Stromal cell of bone marrow (primary cell): ENCODE measurements at regions not wholly inside any gene's neighbourhood (a gene's known extent, or its start where the extent isn't known, plus 50 kb on each side); places are given as distances from the start of the nearest gene placed in this dataset.

Source experiments
- DNase-seq: peaks from one replicate; pipeline ENCODE4 v3.0.0-alpha.2; 2012; ENCODE audit warnings: low read depth

DNA sequence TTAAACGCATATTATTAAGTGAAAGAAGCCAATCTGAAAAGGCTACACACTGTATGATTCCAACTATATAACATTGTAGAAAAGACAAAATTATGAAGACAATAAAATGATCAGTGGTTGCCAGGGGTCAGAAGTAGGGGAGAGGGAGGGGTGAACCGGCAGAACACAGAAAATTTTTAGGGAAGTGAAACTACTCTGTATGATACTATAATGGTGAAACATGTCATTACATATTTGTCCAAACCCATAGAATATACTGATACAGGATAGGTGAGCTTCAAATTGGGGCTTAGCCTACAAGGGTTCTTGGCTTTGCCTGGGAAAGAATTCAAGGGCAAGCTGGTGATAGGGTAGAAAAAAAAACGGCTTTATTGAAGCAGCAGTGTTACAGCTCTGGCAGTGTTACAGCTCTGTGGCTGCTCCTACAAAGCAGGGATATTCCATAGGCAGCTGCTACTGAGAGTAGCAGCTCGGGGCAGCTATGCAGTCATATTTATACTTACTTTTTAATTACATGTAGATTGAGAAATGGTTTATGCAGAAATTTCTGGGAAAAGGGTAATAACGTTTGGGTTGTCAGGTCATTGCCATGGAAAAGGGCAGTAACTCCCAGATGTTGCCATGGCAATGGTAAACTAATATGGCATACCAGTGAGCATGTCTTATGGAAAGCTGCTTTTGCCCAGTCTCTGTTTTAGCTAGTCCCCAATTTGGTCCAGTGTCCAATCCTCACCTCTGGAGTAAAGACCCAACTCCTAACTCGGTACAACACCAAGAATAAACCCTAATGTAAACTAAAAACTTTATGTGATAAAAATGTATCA, 125.1 kb upstream of the SLC25A36 start:
- DNase-seq: no peak

DNA sequence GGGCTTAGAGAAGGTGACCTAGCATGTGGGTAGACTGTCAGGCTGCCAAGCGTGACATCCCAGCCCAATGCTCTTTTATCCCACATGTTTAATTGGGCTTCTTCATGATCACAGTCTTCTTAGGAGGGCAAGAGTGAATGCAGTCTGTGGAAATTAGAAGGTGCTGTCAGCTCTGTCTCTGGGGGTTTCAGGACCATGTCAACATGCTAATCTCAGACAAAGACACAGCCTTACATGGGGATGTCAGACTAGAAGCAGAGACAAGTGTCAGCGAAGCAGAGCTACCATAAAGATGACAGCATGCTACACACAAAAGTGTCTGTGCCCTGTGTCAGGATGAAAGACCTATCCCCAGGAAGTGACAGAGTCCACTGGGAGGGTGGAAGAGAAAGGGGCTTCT, 120.1 kb upstream of the SLC25A36 start:
- no peak for DNase-seq

DNA sequence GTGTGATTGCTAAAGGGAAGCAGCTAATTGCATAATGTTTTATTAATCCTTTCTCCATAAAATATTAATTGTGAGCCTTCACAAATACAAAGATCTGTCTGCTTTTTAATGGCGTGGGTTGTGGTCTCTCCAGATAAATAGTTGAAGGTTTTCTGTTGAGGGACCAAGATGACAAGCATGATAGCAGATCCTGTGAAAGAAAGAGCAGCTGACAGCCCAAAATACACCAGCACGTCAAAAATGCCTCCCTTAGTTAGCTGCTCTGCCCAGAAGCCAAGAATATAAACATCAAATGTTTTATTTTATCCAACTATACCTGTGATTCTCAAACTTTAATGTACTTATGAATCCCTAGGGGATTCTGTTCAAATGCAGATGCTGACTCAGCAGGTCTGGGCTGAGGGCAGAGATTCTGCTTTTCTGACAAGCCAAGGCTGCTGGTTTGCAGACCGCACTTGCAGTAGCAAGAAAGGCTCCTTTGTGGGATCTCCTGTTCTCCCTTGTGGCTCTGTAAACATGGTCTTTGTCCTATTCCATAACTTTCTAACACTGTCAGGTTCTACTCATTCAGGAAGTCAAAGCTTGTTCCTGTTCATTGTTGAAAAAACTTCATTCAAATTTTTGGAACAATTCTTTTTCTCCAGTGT, 119.1 kb upstream of the SLC25A36 start:
- no peak for DNase-seq

DNA sequence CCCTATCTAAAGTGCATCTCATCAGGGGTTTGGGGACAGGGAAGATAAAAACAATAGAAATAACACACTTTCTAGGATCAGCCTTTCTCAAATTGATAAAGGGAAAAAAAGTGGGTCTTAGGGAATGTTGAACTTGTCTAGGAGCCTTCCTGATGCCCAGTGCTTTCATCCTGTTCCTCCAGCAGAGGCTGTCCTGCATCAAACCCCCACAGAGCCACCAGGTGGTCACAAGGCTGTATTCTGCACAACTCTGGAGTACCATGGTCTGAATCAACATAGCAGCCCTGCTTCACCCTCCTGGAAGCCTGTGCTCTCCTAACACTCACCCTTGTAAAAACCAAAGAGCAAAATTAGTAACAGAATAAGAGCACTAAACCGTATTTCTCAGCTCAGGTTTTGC, 118.5 kb upstream of the SLC25A36 start:
- DNase-seq: no peak

DNA sequence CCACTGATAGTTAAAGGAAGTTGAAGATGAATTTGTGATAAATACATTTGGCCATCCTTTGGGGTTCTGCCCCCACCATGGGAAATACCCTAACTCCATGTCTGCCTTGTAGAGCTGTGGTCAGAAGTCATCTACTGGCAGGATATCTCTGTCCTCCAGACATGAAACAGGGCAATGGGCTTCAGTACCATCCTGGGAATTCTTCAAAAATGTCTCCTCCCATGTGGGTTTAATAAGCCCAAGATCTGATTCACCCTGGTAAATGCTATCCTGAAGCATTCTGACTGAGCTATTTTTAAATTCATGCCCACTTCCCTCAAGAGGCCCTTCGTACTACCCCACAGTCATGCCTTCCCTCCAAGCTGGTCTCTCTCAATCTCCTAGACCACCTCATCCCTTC, 113.7 kb upstream of the SLC25A36 start:
- DNase-seq: no peak

DNA sequence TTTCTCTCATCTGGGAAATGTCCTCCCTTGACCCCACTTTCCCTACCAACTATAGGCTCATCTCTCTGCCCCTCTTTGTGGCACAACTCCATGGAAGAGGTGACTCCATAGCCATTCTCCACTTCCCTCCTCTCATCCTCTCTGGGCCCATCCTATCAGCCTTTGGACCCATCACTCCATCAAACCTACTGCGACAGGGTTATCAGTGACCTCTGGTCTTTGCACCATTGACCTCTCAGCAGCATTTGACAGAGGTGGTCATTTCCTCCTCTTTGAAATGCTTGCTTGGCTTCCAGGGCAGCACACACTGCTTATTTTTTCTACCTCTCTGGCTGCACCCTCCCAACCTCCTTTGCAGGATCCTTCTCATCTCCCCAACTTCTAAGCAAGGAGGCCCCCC, 113.1 kb upstream of the SLC25A36 start:
- DNase-seq: no peak

DNA sequence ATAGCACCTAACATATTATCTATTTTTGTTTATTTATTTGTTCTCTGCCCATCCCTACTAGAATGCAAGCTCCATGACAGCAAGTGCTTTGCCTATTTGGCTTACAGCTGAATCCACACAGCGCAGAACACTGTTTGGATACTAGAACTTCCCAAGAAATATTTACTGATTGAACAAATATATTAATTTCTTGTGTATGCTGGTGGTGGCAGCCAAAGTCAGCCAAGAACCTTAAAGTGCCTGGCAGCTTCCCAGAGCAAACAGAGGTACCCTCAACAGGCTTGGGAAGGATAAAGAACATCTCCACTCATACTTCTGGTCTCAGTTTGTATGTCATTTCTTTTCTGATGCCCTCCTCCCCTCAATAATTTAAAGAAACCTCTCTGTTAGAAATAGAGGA, 111.8 kb upstream of the SLC25A36 start:
- DNase-seq: no peak

DNA sequence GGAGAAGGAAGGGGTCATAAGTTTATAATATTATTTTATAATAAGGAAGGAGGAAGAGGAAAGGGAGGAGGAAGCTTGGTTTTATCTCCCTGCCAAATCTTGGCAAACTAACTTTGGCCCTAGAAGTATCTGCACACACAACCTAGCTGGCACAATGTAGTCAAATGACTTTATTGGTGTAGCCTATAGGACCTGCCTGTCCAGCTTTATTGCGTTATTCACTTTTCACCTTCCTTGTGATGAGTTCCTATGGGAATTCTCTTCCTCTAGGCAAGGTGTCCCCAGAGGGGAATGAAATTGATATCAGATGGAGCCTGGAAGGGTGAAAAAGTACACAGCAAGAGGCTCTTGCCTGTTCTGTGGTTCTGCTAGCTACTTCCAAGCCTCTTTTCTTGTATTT, 111.2 kb upstream of the SLC25A36 start:
- no peak for DNase-seq

DNA sequence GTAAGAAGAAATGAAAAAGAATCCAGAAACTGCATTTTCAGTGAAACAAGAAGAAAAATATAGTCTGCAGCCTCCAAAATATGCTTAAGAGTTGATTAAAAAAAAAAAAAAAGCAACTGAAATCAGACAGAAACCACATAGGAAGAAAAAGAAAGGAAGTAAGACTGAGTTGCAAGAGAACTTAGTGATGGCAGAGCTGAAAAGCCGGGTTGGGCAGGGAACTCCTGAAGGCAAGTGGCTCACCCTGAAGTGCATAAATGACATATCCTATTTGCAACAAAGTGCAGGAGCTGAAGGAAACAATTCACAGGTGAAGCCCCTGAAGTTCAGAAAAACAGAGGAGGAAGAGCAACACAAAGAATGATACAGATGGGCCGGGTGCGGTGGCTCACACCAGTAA, 108.8 kb upstream of the SLC25A36 start:
- DNase-seq: no peak

DNA sequence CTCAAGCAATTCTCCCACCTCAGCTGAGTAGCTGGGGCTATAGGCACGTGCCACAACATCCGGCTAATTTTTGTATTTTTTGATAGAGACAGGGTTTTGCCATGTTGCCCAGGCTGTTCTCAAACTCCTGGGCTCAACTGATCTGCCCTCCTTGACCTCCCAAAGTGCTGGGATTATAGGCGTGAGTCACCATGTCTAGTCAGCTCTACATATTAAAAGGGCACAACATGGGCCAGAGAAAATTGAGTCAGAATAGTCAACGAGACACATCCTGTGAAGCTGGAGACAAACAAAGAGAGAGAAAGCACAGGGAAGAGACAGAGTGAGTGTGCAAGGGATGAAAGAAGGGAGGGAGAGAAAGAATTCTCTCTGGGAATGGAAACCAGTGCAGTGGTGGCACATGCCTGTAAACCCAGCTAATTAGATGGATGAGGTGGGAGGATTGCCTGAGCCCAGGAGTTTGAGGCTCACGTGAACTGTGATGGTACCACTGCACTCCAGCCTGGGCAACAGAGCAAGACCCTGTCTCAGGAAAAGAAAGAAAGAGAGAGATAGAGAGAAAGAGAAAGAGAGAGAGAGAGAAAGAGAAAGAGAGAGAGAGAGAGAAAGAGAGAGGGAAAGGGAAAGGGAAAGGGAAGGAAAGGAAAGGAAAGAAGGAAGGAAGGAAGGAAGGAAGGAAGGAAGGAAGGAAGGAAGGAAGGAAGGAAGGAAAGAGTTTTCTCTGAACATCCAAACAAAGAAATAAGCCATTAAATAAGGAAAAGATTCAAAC, 107.2 kb upstream of the SLC25A36 start:
- peak; percentile 37 for DNase-seq

DNA sequence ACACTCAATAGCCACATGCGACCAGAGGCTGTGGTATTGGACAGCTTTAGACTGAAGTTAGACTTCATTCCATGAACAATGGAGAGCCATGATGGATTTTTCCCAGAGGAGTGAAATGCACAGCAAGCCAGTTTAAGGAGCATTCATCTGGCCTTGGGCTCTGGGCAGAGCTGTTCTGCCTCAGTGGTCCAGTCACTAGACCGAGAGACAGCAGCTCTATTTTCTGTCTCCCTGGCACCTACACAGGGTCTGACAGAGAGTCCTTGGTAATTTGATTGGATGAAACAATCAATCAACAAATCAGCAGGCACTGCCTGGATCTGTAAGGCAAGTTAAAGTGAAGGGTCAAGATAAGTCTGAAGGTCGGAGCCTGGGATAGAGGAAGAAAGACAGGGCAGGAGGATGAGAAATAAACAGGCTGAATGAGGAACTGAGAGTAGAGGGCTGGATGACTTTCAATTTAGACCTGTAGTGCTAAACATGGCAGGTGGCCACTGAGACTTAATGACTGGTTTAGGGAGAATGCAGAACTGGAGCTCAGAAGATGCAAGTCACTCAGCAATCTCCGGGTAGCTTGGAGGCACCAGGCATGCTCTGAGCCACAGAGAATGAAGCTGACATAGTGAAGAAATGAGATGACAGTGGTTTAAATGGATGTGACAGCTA, 98.5 kb upstream of the SLC25A36 start:
- no peak for DNase-seq

DNA sequence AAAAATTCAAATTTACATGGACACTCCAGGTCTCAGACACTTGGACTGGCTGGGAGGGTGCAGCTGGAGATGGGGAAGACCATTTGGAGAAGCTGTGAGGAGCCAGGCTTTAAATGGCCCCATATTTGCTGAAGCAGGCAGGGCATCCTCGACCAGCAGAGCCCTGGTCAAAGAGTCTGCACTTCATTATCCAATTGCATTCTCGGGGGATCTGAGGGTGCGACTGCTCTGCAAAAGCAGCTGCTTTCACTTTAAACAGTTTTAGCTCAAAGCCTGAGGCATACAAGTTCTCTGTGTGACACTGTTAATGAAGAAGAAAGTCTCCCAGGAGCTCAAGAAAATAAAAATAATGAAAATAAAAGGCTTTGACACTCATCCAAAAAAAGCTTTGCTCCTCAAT, 98.0 kb upstream of the SLC25A36 start:
- no peak for DNase-seq

DNA sequence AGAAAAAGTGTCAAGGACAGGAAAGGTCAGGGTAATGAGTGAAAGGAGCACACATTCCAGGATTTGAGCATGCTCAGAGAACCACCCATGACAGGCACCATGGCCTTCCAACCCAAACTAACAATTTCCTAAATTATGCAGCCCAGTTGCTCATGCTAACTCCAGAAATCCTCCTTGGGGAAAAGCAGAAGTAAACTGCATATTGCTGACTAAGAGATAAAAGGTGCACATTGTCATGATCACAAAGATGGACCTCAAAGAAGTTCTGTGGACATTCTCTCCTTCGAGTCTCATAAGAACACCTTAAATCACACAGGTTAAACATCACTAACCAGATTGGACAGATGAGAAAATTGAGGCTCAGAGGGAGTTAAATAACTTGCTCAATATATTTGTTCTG, 97.6 kb upstream of the SLC25A36 start:
- no peak for DNase-seq

DNA sequence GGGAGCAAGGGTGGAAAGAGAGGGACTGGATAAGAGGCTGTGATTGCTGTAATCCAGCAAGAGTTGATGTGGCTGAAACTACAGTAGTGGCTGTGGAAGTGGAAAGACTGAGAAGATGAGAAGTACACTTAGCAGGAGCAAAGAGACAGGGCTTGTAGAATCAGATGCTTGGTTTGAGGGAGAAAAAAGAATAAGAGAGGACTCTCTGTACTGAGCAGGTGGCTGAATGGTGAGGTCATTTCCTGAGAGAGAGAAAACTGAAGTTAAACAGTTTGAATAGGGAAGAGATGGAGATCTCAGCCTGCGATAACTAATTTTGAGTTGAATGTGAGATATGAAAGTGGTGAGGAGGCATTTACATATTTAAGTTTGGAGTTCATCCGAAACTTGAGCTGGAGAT, 95.8 kb upstream of the SLC25A36 start:
- DNase-seq: no peak

DNA sequence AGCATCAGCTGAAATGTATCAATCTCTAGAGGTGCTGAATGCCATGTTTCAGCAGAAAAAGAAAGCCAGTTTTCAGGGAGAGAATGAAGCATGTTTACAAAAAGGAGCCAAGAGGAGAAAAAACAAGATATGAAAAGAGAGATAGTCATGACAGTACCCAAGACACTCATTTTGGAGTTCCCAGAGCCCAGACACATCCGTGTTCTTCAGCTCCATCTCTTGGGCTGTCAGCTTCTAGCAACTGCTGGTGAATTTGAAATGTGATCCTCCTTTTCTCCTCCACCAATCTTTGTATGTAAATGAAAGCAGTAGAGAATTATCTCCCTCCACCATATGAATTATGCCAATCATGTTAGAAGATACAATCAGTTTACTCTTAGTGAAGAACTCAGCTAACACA, 93.0 kb upstream of the SLC25A36 start:
- no peak for DNase-seq

DNA sequence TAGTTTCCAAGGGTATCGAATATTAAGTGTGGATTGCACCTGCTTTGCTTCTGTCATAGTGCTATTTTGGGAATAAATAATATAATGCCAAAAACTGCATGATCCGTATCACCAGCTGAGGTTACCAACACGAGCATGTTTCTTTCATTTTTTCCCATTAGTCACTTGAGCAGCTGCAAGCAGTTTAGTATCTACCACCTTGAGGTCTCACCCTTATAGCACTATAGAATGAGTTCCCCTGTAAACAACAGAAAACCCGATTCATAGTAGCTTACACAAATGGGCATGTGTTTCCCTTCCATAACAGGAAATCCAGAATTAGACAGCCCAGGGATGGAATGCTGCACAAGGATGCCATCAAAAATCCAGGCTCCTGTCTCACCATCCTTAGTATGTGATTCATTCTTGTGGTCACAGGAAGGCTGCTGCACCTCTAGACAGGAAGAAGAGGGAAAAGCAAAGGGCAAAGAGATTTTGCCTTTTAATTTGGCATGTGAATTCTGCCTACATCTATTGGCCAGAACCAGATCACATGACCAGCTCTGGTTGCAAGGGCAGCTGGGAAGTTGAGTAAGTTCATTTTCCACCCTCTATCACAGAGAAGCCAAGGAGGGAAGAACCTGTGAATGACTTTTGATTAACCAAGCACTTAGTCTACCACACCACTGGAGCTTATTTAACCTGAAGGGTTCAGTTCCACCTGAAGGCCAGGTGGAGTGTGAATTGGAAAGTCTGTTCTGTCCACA, 91.3 kb upstream of the SLC25A36 start:
- no peak for DNase-seq

DNA sequence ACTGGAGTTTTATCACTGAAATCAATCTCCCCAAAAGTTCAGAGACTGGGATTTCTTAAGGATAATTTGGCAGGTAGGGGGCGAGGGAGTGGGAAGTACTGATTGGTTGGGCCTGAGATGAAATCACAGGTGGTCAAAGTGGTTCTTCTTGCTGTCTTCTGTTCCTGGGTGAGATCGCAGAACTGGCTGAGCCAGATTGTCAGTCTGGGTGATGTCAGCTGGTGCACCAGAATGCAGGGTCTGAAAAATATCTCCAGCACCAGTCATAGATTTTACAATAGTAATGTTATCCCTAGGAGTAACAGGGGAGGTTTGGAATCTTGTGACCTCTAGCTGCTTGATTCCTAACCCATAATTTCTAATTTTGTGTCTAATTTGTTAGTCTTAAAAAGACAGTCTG, 86.7 kb upstream of the SLC25A36 start:
- DNase-seq: no peak

DNA sequence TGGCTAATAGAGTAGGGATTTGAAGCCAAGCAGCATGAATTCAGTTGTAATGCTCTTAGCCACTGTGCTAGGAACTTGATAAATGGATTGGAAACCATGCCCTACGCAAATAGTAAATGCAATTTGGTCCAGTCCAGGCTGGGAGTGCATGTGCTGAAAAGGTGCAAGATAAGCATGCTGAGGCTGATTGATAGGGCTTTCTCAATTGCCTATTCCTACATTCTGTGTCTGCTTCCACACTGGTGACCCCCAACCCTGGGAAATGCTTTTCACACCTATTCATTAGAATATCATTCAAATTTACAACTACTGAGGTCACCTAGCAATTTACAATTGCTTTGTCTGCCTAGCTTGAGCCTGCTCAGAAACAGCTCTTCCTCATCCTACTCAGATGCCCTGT, 84.7 kb upstream of the SLC25A36 start:
- no peak for DNase-seq

DNA sequence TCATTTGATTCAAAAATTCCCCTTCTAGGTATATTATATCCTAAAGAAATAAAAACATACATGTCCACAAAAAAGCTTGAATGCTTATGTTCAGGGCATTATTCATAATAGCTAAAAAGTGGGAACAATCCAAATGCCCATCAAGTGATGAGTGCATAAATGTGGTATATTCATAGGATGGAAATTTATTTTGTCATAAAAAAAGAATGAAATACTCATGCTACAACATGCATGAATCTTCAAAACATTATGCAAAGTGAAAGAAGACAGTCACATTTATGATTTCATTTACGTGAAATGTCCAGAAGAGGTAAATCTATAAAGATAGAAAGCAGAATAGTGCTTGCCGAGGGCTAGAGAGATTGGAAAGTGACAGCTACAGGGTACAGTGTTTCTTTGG, 83.6 kb upstream of the SLC25A36 start:
- DNase-seq: no peak

DNA sequence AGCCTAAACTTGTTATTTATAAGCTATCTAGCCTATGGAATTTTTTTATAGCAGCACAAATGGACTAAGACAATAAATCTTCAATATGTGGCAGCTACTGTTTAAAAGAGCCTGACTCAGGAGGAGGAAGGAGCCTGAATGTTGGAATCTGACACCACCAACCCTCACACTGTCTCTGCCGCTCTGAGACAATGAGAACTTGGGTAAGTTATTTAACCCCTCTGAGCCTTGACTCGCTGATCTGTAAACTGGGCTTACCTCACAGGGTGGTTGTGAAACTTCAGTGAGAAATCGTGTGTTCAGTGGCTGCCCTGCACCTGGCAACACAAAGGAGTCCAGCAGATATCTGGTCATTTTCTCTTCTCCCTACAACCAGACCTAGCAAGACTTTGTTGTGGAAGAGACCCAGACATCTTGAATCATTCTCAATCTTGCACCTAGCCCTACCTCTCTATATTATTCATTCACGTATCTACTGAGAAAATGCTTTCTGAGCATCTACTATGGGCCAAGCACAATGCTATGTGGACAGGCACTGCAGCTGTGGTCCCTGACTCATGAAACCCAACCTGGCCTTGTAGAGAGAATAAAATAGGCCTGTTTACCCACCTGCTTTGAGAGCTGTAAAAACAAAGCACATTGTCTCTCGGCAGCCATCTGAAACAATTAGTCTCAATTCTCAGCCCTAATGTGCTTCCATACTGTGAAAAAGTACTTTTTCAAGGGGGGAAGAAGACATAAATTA, 81.9 kb upstream of the SLC25A36 start:
- no peak for DNase-seq

DNA sequence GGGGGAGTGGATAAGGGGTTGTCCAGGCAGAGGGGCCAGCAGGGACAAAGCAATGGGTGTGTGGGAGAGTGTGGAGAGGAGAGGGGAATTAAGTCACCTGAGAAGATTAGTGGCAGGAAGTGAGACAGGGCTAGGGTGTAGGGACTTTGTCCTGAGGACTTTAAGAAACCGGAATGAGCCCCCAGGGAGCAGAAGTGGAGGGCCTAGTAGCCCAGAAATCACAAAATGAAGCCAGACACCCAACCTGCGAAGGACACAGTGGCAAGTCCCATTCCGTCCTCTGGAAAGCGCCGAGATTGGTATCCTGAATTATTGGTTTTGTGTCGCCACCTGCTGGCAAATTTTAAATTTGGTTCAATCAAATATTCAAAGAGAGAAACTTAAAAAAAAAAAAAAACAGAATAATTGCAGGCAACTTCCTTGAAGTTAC, 78.0 kb upstream of the SLC25A36 start:
- peak; percentile 44 for DNase-seq
